Head of caudate nucleus (tissue), 42 donors: ENCODE measurements at regions not wholly inside any gene's neighbourhood (a gene's known extent, or its start where the extent isn't known, plus 50 kb on each side); places are given as distances from the start of the nearest gene placed in this dataset.

Experiments
- DNase-seq, 42 donors: peaks; one replicate each; pipeline versions ENCODE4 v3.0.0 to v3.0.0-alpha.2; 2020 to 2021; ENCODE audit warnings: mixed read lengths in 7 of 42
- intact Hi-C: fragments of 100-400 bp; cut with DNase I; formaldehyde crosslinking; loops from one replicate; pipeline ENCODE4 v1.15.0; 2022

DNA sequence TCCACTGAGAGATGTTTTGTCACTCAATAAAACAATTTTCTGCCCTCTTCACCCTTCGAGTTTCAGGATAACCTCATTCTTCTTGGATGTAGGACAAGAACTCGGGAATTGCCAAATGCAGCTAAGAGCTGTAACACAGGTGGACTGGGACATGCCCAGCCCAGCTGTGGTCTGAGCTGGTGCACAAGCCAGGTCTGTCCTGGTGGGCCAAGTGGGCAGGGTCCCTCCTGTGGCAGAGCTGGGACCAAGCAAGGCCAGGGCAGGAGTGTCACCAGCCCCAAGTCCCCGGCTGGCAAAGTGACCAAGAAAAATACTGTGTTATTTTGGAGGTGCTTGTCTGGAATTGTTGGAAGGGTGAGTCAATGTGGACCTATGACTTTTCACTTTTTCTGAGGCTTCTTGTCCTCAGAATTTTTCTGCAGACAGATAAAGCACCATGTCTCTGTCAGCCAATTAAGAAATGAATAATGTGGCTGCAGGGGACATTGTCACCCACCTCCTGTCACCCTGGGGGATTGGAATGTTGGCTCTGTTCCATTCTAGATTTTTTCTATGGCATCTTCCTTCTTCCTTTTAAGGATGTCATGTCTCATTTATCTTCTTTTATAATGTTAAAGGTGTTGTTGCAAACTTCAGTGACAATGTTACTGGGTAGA, 645.2 kb upstream of the EPHA6 start:
- DNase-seq, result no peak
- intact Hi-C loops, result no loop called here

DNA sequence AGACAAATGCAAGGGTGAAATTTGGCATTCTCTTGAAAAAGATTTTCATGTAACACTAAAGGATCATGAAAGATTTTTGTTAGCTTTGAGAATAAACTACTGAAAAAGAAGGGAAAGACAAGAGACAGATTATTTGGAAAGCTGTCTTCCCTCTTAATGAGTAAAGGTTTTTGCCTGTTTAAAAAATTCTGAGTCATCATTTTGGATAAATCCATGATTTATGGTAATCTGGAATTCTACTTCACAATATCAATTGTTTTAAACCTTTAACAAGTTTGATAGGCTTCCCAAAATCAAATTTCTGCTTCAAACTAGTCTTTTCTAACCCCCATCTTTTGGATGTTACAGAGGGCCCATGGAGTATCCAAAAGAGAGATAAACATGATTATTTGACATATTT, 641.5 kb upstream of the EPHA6 start:
- intact Hi-C loops, result no loop called here
- no peak for DNase-seq

DNA sequence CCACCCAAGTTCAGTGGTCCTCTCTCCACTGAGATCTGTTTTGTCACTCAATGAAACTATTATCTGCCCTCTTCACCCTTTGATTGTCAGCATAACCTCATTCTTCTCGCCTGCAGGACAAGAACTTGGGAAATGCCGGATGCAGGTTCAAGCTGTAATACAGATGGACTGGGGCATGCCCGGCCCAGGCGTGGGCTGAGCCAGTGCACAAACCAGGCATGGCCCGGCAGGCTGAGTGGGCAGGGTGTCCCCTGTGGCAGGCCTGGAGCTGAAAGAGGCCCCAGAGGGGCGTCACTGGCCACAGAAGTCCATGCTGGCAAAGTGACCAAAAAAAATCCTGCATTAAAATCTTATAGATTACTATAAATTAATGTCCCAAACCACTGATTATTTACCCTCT, 638.9 kb upstream of the EPHA6 start:
- intact Hi-C loops, result no loop called here
- no peak for DNase-seq

DNA sequence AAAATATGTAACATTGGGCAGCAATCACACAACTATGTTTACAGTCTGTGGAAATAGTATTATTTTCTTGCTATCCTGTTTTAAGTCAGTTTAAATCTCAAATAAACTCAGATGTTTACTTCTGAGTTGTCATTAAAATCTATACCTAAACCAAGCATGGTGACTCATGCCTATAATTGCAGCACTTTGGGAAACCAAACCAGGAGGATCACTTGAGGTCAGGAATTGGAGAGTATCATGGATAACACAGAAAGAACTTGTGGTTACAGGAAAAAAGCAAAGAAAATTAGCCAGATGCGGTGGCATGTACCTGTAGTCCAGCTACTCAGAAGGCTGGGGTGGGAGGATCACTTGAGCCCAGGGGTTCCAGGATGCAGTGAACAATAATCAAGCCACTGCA, 631.6 kb upstream of the EPHA6 start:
- intact Hi-C loops, result no loop called here
- no peak for DNase-seq

DNA sequence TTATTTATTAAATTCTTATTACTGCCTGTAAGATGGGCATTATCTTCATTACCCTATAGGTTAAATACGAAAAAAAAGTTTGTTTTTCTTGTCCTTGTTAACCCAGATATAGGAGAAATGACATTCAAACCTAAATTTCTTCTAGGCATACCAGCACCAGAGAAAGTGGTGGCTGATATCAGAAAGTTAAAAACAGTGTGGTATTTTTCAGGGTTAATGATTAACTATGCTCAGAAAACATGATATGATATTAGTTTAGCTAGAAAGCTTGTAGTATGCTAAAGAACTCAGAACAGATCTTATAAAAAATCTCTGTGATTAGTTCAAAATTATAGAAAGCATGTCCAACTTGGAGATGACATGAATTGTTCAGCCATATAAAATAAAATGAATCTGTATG, 630.5 kb upstream of the EPHA6 start:
- intact Hi-C loops, result no loop called here

DNA sequence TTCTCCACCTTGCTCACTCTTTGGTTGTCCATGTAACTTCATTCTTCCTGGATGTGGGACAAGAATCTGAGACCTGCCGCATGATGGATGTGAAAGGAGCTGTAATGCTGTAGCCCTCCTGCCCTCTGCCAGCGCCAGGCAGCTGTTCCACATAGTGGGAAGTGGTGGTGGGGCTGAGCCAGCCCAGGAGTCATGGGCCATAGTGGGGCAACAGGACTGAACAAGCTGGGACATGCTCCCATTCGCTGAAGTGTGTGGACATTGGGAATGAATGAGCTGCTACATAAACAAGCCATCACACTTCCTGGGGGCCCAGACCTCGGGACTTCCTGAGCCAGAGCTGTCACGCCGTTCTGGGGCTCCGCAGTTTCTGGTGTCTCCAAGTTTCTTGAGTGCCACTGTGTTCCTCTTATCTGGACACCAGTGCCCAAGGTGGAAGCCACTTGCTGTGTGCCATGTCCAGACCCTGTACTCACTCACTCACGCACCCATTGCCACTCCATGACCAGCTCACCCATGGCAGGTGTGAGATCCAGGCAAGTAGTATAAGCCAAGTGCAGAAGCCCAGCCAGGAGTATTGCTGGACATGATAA, 624.3 kb upstream of the EPHA6 start:
- intact Hi-C loops, result no loop called here
- no peak for DNase-seq

More for the DNA sequence above, 630.5 kb upstream of the EPHA6 start:
- no peak for DNase-seq

DNA sequence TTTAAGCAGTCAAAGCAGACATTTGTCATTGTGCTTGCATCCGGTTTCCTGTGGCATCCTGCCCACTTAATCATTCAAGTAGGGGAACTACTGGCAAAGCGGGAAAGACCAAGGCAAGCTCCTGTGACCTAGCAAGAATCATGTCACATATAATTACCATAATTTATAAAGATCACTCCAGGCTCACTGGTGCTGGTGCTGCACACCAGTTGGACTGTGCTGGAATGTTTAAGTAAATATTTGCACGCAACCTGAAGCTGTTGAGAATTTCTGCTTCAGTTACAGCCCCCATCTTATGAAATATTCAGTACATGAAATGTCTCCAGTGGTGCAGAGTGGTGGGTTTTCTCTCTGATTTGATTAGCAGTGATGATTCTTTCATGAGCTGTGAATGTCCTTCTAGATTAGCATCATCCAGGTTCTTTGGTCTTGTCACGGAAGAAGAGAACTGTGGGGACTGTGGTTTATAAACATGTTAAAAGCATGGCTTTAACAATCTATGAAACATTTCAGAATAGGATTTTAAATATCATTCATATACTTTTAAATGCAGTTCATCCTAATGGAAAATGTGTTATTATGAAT, 621.3 kb upstream of the EPHA6 start:
- no peak for DNase-seq
- intact Hi-C loops, result no loop called here

DNA sequence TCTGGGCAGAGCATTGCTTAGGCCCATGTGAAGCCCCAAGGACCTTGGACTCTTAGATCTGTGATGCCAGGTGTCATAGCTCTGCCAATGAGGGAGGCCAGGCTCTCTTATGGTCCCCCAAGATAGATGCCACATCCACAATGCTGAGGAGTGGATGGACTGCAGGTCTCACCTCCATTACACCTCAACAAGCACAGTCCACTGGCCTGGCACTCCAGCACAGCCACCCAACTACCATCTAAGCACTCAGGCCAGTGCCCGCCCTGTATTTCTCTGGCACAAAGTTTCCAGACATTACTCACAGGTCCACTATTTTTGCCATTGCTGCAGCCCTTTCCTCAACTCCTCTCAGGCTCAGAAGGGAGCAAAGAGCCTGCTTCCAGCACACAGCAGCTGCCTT, 613.5 kb upstream of the EPHA6 start:
- no peak for DNase-seq
- intact Hi-C loops, result no loop called here

DNA sequence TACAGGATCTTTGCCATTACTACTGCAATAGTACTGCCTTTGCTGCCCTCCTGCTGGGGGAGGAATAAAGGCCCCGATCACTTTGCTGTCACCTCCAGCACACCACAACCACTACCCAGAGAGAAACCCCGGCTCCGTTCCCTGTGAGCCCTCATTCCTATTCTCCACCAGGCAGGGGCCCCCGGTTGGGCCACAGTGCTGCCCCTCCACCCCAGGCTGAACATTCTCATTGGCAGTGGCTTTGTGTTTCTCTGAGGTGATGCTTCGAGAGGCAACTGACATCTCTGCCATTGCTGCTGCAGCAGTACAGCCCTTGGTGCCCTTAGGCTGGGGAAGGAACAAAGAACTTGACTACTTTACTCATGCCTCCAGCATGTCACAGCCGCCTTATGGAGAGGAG, 612.9 kb upstream of the EPHA6 start:
- intact Hi-C loops, result no loop called here
- DNase-seq, result no peak

DNA sequence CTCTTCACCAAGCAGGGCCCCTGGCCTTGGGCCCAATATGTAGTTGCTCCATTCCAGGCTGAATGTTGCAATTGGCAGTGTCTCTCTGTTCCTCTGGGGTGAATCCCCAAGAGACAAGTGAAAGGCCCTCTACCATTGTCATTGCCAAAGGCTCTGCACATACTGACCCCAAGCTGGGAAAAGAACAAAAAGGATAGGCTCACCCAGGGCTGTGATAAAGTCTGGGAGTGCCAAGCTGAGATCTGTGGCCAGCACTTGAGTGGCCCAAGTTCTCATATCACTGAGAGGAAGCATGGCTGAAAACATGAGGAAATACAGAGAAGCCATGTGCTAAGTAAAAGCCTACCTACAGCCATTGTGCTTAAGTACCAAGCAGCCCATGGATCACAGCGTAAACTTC, 612.2 kb upstream of the EPHA6 start:
- DNase-seq, result no peak
- intact Hi-C loops, result no loop called here

DNA sequence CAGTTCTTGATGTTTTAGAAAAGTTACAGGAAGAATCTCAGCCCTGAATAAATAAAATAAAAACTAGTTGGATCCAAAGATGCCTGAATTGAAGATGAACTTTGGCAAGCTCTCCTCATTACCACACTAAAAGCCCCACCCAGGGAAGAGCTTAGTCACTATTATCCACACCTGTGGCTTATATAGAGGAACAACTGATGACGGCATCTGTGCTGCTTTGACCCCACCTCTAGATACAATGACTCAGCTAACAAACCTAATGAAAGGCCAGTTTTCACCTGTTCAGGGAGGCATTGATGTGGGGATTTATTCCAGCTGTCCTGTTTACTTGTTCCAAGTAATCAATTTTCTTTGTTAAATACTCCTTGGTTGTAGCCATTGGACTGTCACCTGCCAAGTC, 604.7 kb upstream of the EPHA6 start:
- intact Hi-C loops, result no loop called here
- no peak for DNase-seq

DNA sequence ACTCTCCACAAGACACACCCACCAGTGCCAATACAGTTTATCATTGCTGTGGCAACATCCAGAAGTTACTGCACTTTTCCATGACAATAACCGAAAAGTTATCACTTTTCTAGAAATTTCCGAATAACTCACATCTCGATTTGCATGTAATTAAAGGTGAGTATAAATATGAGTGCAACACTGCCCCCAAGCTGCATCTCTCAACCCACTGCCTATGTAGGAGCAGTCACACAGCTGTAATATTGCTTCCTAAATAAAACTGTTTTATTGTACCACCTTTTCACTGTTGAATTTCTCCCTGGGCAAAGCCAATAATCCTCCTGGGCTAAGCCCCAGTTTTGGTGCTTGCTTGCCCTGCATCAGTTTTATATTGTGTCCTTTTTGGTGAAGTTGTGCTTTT, 601.0 kb upstream of the EPHA6 start:
- DNase-seq, result no peak
- intact Hi-C loops, result no loop called here

DNA sequence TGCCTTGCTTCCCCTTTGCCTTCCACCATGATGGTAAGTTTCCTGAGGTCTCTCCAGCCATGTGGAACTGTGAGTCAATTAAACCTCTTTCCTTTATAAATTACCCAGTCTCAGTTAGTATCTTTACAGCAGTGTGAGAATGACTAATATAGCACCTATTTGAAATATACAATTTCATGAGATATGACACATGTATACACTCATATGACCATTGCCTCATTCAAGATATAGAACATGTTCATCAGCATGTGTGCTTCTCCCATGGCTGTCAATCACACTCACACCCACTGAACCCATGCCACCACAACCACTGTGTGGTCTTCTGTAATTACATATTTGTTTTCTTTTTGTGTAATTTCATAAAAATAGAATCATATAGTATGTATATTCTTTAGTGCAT, 599.5 kb upstream of the EPHA6 start:
- intact Hi-C loops, result no loop called here
- DNase-seq, result no peak

DNA sequence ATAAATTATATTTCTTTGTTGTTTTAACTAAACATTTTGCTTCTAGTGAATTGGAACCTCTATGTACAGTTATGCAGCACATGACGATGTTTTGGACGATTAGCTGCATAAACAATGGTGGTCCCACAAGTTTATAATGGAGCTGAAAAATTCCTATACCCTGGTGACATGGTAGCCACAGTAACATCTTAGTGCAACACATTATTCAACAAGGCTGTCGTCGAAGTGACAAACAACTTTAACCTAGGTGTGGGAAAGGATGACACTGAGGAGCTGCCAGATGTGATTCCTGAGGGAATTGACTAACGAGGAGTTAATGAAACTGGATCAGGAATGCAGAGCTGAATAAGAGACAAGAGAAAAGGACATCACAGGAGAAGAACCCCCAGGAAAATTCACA, 588.9 kb upstream of the EPHA6 start:
- no peak for DNase-seq
- intact Hi-C loops, result no loop called here

DNA sequence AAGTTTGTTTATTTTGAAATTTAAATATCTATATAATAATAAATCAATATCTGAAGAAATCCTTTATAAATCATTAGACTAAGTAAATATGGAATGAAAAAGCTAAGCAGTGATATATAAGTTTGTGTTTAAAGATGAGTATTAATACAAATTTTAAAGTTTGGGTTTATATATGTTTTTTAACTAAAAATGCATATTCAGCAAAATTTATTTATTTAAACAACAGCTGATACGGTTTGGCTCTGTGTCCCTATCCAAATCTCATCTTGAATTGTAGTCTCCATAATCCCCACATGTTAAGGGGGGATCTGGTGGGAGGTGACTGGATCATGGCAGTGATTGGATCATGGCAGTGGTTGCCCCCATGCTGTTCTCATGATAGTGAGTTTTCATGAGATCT, 580.7 kb upstream of the EPHA6 start:
- intact Hi-C loops, result no loop called here
- no peak for DNase-seq

DNA sequence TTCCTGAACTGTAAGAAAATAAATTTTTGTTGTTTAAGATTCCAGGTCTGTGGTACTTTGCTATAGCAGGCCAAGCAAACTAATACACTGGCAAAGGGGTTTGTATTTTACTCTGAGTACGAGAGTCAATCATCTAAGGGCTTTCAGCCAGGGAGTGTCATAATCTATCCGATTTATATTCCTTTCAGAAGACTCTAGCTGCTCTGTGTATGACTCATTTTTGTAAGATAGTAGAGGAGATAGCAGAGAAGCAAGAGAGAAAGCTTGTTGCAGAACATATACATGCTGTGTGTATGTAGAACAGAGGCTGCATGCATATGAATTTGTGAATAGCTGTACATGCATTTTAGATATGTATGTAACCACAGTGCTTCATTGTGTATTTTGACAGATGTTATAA, 577.9 kb upstream of the EPHA6 start:
- no peak for DNase-seq
- intact Hi-C loops, result no loop called here

DNA sequence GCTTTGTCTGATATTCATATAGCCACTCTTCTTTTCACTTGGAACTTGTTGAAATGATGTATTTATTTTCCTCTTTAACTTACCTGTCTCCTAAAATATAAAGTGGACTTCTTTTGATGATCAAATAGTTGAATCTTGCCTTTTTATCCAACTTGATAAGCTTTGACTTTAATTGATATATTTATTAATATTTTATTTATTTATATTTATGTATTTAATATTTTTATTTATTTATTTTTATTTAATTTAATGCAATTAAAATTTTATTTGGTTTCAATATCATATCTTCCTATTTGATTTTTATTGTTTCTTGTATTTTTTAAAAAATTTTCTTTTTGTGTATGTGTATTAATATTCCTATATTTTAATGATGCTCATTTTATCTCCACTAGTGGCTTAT, 555.1 kb upstream of the EPHA6 start:
- intact Hi-C loops, result no loop called here
- no peak for DNase-seq

DNA sequence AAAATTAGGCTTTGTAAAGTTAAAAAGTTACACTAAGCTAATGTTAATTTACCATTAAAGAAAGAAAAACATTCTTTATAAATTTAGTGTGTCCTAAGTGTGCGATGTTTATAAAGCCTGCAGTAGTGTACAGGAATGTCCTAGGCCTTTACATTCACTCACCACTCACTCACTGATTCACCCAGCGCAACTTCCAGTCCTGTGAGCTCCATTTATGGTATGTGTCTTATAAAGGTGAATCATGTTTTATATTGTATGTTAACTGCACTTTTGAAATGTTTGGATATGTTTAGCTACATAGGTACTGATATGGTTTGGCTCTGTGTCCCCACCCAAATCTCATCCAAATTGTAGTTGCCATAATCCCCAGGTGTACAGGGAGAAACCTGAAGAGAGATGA, 549.7 kb upstream of the EPHA6 start:
- intact Hi-C loops, result no loop called here
- no peak for DNase-seq

DNA sequence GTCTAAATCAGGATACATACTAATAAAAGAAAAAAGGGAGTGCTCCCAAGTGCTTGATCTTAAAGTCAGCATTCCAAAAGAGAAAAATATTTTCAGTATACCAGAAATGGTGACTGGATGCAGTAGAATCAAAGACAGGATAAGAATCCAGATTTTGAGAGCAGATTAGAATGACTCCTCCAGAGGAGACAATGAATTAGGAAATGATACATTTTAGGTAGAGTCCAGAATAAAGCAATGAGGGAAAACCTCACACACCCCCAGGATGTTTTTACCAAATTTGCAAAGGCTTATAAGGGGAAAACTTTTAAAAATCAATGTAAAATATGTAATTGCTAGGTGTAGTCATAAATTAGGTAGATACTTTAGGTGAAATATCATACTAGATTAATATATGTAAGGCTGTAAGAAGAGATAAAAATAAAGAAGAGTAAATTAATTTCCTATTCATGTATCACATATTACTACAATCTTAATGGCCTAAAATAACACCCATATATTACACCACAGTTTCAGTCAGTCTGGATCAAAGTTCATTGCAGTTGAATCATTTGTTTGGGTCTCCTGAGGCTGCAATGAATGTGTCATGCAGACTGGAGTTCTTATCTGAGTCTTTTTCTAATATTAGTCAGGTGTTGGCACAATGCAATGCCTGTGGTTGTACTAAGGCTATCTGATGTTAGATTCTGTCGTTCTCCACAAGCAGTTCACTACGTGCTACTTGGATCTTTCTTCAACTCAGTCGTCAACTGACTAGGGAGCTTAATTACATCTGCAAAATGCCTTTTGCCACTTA, 547.8 kb upstream of the EPHA6 start:
- intact Hi-C loops, result no loop called here
- DNase-seq, result no peak

DNA sequence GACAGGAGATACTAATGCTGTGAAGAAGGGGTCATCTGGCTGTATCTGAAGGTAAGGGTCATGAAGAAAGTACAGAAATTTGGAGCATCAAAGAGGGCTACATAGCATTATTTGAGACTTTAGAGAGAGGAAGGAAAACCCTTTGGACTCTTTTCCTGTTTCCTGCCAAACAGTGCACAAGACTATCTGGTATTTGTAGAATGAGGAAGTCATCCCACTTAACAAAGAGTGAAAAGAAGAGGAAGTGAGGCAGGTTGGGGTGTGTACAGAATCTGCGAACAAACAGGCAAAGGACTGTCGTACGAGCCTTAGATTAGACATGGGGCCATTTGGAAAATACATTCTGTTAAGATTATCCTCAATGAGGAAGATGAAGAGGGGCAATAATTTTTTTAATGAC, 546.8 kb upstream of the EPHA6 start:
- no peak for DNase-seq
- intact Hi-C loops, result no loop called here

DNA sequence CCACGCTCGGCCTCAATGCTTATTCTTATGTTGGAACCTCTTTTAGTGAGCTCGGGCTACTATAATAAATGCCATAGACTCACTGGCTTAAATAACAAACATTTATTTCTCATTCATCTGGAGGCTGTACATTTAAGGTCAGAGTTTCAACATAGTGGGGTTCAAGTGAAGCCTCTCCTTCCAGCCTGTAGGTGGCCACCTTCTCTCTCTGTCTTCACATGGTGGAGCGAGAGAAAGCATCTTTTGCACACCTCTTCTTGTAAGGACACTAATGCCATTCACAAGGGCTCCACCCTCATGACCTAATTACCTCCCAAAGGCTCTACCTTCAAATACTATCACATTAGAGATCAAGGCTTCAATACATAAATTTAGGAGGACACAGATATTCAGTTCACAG, 520.3 kb upstream of the EPHA6 start:
- no peak for DNase-seq
- intact Hi-C loops, result no loop called here
